Epidermal melanocyte (primary cell): ENCODE measurements at regions not wholly inside any gene's neighbourhood (a gene's known extent, or its start where the extent isn't known, plus 50 kb on each side); places are given as distances from the start of the nearest gene placed in this dataset.

Source experiments
- DNase-seq: peaks from one replicate; pipeline ENCODE4 v3.0.0; 2011; ENCODE audit warnings: low spot score; ENCODE audit not compliant: insufficient read length

DNA sequence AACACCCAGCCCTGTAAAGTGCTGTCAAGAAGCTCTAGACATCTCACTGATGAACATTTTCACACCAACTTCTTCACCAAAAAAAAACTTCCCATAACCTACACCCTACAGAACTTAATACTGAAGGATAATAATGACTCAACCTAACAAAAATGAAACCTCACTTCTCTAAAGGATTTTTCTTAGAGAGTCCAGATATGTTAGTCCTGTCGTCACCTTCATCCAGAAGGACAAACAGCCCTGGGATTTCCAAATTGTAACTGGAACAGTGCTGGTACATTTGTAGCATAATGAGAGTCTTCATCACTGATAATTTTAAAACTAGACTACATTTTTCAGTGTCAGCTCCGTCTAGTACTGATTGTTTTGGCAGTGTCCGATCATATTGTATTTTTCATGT, 528.6 kb upstream of the CELF2 start:
- DNase-seq, result no peak

DNA sequence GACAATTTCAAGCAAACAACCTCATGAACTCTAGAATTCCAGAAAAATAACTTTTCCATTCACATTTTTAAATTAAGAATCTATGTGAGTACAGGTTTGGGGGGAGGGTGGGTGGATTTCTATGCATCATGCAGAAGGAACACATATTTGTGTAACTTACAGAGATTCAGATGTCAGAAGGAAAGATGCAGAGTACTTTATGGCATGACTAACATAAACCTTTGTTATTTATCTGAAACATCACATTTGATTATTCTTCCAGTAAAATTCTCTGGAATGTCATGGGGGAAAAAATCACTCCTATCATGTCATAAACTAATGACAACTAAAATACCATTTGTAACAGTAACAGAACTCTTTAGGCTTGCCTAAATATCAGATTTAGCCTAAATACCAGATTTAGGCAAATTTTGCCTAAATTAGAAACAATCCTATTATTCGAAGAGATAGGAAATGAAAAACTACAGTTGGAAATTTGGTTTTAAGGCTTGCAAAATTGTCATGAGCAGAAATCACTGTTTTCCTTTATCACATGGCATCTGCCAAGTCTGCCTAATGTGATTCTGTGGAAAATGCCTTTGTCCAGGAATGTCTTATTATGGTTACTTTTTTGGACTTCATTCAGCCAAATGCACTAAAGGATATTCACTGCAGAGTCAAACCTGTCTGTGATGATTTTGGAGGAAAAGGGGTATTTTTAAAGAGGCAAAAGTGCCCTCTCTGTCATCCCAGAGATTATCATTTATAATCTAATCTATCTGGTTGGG, 527.7 kb upstream of the CELF2 start:
- DNase-seq, result no peak

DNA sequence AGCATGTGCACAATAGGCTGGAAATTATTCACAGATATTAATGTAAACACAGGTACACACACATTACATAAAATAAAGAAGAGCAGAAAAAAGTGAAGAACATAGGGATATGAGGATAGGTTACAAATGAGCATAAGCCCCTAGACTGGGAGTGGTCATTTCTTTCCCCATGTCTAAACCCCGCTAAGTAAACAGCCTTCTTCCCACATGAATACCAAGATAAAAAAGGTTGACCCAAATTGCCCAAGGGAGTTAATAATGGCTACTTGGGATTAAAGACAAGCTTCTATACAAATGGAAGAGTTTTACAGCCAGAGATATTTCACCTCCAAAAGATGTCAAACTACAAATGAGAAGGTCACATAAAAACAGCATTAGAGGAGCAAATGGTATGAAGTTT, 527.1 kb upstream of the CELF2 start:
- no peak for DNase-seq

DNA sequence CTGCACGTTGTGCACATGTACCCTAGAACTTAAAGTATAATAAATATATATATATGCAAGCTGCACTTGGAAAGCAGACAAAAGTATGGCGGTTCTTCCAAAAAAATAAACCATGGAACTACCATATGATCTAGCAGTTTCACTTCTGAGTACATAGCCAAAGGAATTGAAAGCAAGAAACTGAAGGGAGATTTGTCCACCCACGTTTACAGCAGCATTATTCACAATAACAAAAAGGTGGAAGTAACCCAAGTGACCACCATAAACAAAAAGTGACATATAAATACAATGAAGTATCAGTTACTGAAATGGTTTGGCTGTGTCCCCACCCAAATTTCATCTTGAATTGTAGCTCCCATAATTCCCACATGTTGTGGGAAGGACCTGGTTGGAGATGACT, 525.3 kb upstream of the CELF2 start:
- no peak for DNase-seq

DNA sequence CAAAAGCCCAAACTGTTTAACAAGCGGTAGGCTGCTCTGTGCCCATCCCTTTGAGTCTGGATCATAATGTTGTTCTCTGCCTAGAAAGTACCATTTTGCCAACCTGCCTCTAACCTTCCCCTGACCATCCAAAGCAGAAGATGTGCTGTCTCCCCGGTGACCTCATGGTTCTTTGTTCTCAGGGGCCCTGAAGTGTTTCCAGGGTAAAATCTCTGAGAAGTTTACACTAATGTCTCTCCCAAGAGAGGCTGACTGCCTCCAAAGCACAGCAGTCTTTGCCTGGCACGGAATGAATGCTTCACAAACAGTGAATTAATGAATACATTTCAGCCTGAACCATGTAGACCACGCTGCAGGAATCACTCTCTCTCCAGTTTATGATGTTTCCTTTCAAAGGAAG, 523.8 kb upstream of the CELF2 start:
- DNase-seq, result no peak

DNA sequence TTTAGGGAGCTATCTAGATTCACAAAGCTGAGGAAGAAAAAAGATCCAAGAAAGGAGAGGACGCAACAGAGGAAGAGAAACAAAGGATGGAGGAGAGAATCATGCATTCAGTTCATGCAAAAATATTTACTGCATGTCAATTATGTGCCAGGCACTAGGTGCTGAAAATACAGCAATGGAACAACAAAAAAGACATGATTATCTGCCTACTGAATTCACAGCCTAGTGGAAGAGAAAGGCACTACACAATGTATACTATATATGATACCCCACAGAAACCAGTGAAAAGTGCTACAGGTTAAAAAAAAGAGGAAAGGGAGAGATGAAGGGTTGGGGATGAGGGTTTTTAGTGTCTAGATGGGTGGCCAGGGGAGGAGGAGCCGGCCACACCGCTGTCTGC, 520.4 kb upstream of the CELF2 start:
- no peak for DNase-seq

DNA sequence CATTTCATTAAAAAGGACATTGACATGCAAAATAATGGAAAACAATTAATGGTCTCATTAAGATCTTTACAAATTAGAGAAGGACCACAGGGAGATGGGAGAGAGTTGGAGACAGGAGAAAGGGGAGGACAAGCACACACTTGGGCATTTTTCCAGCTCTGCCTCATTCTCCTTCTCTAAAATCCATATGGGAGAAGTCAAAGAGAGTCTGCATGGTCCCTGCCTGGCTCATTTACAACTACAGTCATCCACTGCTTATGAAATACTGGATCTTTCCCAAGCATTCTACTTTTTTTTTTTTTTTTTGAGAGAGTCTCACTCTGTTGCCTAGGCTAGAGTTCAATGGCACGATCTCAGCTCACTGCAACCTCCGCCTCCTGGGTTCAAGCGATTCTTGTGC, 518.9 kb upstream of the CELF2 start:
- no peak for DNase-seq

DNA sequence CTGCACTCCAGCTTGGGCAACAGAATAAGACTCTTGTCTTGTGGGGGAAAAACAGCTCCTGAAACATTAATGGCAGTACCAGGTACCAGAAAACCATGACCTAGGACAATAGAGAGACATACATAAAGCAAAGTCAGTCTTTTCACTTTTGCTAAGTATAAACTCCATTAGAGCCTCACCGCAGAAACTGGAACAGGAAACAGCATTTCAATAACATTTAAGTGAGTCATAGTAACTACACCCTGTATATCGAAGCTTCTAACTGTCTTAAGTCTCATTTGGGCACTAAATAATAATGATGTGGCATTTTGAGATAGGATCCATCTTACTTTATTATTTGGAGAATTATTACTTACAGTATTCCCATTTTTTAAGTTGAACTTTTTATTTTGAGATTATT, 517.8 kb upstream of the CELF2 start:
- DNase-seq, result no peak

DNA sequence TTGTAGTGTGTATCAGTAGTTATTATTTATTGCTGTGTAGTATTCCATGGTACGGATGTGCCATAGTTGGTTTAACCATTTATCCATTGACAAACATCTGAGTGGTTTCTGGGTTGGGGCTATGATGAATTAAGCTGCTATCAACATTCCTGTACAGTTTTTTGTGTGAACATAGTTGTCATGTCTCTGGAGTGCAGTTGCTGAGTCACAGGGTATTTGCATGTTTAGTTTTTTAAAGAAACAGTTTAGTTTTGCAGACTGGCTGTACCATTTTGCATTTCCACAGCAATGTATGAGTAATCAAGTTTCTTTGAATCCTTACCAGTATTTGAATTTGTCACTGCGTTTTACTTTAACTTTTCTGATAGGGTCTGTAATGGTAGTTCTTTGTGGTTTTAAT, 516.7 kb upstream of the CELF2 start:
- DNase-seq, result no peak

DNA sequence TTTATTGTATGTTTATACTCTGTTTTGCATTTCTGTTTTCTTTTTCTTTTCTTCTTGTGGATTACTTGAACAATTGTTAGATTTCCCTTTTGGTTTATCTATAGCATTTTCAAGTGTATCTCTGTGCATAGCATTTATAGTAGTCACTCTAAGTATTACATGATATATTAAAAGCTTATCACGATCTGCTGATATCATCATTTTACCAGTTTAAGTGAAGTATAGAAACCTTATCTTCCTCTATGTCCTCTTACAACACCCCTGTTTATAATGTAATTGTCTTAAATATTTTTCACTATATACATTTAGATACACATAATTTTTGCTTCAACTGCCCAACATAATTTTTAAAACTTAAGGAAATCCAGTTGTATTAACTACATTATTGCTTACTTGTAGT, 513.9 kb upstream of the CELF2 start:
- no peak for DNase-seq

DNA sequence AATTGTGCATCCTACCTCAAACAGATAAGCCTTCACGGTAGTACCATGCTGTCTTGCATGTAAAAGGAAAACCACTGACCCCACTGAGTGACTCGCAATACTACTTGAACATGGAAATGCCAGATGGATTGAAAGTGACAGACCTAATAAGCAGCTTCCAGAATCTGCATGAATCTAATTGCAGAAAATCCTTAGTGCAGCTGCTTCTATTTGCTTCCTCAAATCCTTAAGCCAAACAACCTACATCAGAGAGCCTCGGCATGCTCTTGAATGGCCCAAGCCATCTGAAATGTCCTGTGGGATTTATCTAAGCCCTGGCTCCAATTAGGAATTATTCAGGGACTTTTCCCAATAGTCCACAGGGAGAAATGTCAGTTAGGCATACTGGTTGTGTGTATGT, 509.5 kb upstream of the CELF2 start:
- DNase-seq, result no peak

DNA sequence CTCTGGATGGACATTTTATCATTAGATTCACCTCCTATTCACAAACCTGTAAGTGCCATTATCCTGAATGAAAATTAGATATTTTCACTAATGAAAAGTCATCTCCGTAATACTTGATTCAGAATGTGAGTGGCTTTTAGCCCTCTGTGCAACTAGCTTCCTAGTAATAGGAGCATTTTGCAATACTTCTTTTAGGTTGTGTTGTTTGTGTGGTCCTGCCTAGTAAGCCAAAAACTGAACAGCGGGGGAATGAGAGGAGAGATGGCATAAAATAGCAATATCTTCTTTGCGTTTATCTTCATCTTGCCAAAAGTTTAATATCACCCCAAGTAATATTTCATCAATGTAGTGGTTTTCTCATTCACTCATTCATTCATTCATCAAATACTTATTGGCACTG, 507.5 kb upstream of the CELF2 start:
- no peak for DNase-seq

DNA sequence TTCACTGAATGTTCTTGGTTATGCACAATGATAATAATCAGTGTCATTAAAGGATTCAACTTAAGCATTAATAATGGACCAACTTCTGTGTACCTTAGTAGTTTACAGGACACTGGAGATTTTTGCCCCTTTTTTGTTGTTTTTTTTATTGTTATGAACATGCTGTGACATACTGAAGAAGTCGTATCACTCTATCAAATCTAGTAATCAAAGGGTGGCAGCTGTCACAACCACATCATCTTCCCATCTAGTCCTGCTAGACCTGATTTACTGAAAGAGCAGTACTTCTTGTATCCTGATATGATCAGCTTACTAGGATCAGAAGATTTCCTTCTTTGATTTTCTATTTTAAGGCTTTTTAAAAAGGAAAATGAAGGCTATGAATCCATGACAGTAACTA, 504.6 kb upstream of the CELF2 start:
- DNase-seq, result no peak

DNA sequence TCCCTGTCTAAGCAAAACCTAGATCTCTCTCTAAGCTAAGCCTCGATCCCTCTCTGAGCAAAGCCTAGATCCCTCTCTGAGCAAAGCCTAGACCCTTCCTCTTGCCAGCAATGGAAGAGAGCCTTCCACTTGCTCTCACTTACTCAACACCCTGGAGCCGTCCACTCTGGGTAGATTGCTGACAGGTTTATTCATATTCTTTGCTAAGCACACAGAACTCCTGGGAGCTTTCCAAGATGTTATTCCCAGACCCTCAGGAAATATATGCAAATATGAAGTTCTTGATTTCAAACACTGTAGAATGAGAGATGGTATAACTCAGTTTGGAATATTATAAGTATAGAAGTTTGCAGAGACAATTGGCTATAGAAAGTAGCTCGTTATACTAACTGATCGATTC, 503.8 kb upstream of the CELF2 start:
- no peak for DNase-seq

DNA sequence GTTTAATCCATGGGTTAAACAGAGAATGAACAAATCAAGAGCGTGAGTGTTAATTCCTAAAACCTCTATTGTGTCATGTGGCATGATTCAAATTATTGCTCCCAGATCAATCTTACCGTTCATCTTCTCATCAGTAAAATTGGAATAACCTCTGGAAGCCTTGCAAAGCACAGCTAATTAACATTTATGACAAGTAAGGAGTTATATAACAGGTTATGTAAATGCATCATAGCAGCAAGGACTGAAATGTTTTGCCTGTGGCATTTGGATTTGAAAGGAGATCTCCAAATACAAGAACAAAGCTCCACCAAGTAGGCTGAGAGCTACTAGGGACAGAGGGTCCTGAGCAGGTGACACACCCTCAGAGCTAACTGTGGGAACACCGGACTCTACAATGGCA, 502.9 kb upstream of the CELF2 start:
- no peak for DNase-seq

DNA sequence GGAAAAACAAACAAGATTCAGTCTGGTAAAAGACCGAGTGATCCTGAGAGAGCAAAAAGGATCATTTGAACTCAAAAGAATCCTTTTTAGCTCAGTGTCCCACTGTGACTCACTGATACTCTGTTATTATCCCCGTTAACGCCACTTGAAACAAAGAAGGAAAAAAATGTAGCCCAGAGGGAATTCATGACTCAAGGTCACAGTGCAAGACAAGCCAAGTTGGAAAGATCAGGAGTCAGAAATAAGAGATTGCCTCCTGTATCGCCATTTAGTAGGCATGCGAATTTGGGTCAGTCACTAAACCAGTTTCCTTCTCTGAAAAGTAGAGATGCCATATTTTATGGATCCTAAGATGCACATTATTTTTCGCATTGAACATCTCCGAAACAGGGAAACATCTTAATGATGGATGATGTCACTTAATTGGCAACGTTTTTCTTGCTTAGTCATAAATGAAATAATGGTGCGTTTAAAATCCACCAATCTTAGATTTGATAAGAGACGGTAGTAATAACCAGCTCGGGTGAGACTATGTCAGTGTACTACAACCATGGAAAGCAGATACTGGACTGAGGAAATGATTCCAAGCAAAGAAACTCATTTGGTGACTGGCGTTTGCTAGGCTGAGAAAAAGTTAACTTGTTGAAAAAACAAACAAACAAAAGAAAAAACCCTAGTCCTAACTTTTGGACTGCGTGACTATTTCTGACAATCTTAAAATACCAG, 502.0 kb upstream of the CELF2 start:
- DNase-seq, result no peak

DNA sequence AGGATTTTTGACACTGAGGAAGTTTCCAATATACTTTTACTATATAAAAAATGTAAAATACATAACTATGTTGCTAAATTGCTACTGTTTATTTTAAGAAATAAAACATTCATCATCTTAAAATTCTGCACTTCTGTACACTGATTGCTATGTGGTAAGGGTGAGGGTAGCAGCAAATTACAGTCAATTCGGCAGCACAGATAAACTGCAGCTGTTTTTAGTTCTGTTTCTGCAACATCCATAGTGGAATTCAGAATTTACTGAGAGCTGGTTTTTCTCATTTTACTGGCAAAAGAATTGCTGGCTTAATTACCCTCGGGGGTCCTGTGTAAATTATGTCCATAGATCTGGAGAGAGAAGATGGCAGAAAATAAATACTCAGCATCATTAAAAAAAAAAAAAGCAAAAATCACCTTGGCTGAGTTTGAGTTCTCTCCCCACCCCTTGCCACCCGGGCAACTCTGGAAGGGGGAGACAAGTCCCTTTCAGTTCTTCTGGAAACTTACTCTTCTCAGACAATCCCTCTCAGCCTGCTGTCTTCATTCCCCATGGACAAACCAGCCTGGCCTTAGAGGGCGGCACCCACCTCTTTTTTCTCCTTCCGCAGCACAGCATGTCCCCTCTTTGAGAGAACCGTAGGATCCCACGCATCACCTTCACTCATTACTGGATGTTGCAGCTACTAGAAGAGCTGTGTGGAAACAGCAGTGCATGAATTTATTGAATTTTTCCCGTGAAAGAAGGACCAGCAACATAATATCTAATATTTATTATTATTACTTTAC, 501.1 kb upstream of the CELF2 start:
- no peak for DNase-seq

DNA sequence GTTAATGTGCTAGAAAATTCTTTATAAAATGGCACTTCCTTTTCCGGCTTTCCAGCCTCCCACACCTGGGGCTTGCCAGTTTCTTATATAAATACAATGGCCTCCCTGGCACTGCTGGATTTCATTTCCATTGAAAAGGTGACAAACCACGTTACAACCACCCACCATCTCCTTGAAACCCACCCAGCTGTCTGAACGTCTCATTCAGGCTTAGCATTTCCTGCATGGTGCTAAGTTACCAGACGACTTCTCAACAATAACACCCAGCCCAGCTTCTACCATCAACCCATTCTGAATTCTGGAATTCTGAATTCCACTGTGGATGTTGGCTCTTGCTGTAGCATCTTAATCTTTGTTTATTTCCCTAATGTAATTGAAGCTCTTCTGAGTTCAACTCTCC, 499.8 kb upstream of the CELF2 start:
- no peak for DNase-seq

DNA sequence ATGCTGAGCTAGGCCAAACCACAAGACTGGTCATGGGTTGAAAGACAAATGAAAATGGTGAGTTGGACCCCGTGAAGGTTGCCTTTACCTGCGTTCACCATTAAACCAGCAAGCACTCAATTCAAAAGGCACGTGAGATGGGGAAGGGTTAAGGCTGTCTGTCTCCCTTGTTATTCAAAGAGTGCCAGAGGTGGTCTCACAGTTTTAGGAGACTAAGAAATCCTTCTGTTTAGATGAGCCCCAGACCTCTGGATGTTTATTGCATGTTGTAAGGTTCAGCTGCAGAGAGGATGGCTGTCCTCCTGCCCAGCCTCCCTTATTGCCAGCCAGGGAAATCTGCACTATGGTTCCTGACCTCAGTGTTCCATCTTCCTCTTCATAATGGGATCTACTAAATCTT, 498.0 kb upstream of the CELF2 start:
- no peak for DNase-seq

DNA sequence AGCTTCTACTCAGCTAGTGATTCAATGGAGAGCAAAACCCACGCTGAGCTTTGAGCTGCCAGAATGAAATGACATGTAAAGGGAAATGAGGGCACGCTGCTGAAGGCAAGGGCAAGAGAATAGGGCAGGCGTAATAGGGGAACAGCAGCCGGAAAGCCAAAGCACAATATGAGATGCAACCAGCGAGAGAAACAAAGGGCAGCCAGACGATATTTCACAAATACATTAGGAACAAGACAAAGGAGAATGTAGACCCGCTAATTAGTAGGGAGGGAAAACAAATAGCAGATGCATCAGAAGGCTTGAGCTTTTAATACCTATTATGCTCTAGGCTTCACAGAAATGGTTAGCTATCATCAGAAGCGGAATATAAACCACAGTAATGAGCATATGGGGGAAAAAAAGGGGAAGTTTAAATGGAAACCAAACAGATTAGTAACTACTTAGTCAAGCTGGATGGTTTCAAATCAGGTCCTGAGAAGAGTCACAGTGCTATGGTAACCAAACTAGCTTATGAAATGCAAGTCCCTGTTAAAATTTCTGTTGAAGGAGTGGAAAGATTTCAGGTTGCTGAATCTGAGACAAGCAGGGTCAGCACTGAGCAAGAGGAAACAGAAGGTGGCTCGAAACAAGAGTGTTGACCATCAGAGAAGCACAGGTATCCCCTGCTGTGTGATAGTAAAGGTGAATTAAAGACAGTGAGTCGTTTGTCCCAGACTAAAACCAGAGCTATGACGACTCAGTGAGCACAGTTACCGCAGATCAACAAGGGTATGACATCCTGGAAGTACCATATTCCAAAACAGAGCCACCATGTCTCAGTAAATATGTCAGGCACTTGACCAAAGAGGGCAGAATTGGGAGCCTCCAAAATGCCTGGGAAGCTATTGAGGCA, 496.9 kb upstream of the CELF2 start:
- no peak for DNase-seq

DNA sequence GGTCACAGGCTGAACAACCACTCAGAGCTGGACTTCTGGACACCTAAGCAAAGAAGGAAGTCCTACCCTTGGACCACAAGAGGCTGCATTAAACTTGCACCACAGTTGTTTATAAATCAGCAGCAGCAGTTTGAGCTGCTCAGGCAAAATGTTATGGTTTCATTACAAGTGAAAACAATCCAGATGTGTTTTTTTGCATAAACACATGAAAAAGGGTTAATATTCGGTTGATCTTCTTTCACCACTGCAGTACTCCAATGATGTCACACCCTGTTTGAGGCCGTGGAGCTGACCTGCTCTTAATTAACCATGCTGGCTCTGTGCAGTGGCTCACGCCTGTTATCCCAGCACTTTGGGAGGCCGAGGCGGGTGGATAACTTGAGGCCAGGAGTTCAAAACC, 490.8 kb upstream of the CELF2 start:
- no peak for DNase-seq
